GM23338 (cell line): ENCODE measurements at regions not wholly inside any gene's neighbourhood (a gene's known extent, or its start where the extent isn't known, plus 50 kb on each side); places are given as distances from the start of the nearest gene placed in this dataset.
"Not testable (repeated sequence)": the region's sequence is repeated elsewhere in the genome, so short reads cannot be mapped to it uniquely, and the experiment has no call there.

Experiments
- EZH2 ChIP-seq: fragments of 200-600 bp; sonication (generic); IDR thresholded peaks from one replicate; pipeline ENCODE4 v1.8.0; 2017; ENCODE audit warnings: antibody characterized with exemption, mild to moderate bottlenecking, low read depth; ENCODE audit not compliant: unreplicated experiment
- EZH2phosphoT487 ChIP-seq: fragments of 200-600 bp; sonication (generic); IDR thresholded peaks from one replicate; pipeline ENCODE4 v1.8.1; 2018; ENCODE audit warnings: antibody characterized with exemption; ENCODE audit not compliant: unreplicated experiment
- JUNB ChIP-seq: IDR thresholded peaks from one replicate; pipeline ENCODE4 v1.6.1; 2016; ENCODE audit warnings: antibody characterized with exemption; ENCODE audit not compliant: unreplicated experiment
- POLR2AphosphoS5 ChIP-seq: IDR thresholded peaks from 2 replicates; pipeline ENCODE4 v1.6.1; 2016; ENCODE audit warnings: antibody characterized with exemption, low read depth
- TF ChIP-seq, protein P1 (sequence below), 2 experiments: fragments of 200-600 bp in 1 of 2; sonication (generic) in 1 of 2; conservative IDR thresholded peaks; 2 replicates each; pipeline versions ENCODE4 v1.5.1 to v1.6.1; 2016 to 2017; ENCODE audit warnings: antibody characterized with exemption in 2 of 2, low read depth in 2 of 2, mild to moderate bottlenecking in 2 of 2, moderate library complexity in 1 of 2

DNA sequence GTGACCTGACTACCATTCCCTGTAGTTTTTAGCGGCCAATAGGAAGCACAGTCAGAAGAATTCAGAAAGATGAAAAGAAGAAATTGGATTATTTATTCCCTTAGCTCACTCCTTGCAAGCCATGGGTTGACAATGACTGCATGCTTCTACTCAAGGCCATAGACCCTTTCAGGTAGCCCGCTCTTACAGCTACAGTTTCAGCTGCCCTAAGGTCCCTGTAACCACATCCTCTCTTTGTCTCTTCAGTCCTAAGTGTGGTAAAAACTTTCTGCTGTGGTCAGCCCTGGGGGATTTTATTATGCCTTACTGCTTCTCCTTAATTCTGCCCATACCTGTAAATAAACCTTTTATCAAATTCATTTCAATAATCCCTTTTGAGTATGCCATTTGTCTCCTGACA, 189.1 kb upstream of the TBL1Y start:
- not testable (repeated sequence) for TF ChIP-seq POLR2AphosphoS5, EZH2phosphoT487, JUNB, EZH2
- TF ChIP-seq, protein P1, sequence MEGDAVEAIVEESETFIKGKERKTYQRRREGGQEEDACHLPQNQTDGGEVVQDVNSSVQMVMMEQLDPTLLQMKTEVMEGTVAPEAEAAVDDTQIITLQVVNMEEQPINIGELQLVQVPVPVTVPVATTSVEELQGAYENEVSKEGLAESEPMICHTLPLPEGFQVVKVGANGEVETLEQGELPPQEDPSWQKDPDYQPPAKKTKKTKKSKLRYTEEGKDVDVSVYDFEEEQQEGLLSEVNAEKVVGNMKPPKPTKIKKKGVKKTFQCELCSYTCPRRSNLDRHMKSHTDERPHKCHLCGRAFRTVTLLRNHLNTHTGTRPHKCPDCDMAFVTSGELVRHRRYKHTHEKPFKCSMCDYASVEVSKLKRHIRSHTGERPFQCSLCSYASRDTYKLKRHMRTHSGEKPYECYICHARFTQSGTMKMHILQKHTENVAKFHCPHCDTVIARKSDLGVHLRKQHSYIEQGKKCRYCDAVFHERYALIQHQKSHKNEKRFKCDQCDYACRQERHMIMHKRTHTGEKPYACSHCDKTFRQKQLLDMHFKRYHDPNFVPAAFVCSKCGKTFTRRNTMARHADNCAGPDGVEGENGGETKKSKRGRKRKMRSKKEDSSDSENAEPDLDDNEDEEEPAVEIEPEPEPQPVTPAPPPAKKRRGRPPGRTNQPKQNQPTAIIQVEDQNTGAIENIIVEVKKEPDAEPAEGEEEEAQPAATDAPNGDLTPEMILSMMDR (conservative IDR thresholded peaks at IDR 0.05; ENCODE audit: low read depth in 2 of 2), result not testable (repeated sequence)
